Left lung (tissue), 4 donors: ENCODE measurements at regions not wholly inside any gene's neighbourhood (a gene's known extent, or its start where the extent isn't known, plus 50 kb on each side); places are given as distances from the start of the nearest gene placed in this dataset.
A peak's percentile ranks its signal among the peaks of the same experiment; 100 is the strongest.

Experiments used
- ATAC-seq: fragments of 200-7000 bp; cut with Tn5 transposase; one replicate; pipeline ENCODE4 v1.9.1; 2020; ENCODE audit warnings: moderate library complexity
- DNase-seq, 4 donors: peaks; one replicate each; pipeline ENCODE4 v3.0.0-alpha.2; 2013 to 2020
- H3K27ac ChIP-seq, 2 donors: fragments of 200-600 bp; sonication (generic) in 1 of 2; one replicate each; pipeline versions ENCODE4 v1.5.0 to v1.8.0; 2020 to 2021
- H3K27me3 ChIP-seq, 2 donors: fragments of 200-600 bp; sonication (generic) in 1 of 2; one replicate each; pipeline versions ENCODE4 v1.5.0 to v1.8.0; 2020 to 2021
- H3K36me3 ChIP-seq, 2 donors: fragments of 200-600 bp; sonication (generic) in 1 of 2; one replicate each; pipeline versions ENCODE4 v1.5.0 to v1.8.0; 2020 to 2021
- H3K4me1 ChIP-seq, 2 donors: fragments of 200-600 bp; one replicate each; pipeline ENCODE4 v1.8.0; 2021
- H3K4me3 ChIP-seq, 2 donors: fragments of 200-600 bp; sonication (generic) in 1 of 2; one replicate each; pipeline versions ENCODE4 v1.5.0 to v1.8.0; 2020 to 2021; ENCODE audit warnings: mild to moderate bottlenecking in 1 of 2
- H3K9me3 ChIP-seq, 2 donors: fragments of 200-600 bp; sonication (generic) in 1 of 2; one replicate each; pipeline versions ENCODE4 v1.5.0 to v1.8.0; 2020 to 2021
- CTCF ChIP-seq, 2 donors: fragments of 200-600 bp; sonication (generic) in 1 of 2; IDR thresholded peaks; one replicate each; pipeline versions ENCODE4 v1.5.0 to v1.8.0; 2021; ENCODE audit warnings: antibody characterized with exemption in 2 of 2
- intact Hi-C, 2 donors: fragments of 100-400 bp; cut with DNase I; formaldehyde crosslinking; loops; one replicate each; pipeline versions ENCODE4 v1.11.2 to v1.14.2; 2022
- donor health status: DM: no; HTN: yes; CAD: no.
- donor health status: DM: no; HTN: no; CAD: no.

GRCh38 chrX:49773993-49774392, 55.1 kb upstream of the PAGE4 start:
- Histone ChIP-seq H3K36me3 (no peaks in the 10 kb centered on the region), H3K27ac (no peak overlapping the region), H3K4me3 (no peak overlapping the region), H3K27me3 (no peaks in the 10 kb centered on the region), H3K4me1 (no peaks in the 10 kb centered on the region), H3K9me3 (no peaks in the 10 kb centered on the region)
- ATAC-seq, result no peak
- no peak for DNase-seq
- intact Hi-C loops, result no loop called here
- TF ChIP-seq CTCF (IDR thresholded peaks at IDR 0.05), result no peak

GRCh38 chrX:49767236-49767635, 61.9 kb upstream of the PAGE4 start:
- Histone ChIP-seq H3K4me1 (no peaks in the 10 kb centered on the region), H3K9me3 (no peaks in the 10 kb centered on the region), H3K27me3 (no peaks in the 10 kb centered on the region), H3K4me3 (no peak overlapping the region), H3K27ac (no peak overlapping the region), H3K36me3 (no peaks in the 10 kb centered on the region)
- intact Hi-C loops, result no loop called here
- ATAC-seq (no peak), DNase-seq (peak in 2 of 4 donors; percentile 61 to 80)
- no peak for TF ChIP-seq CTCF (IDR thresholded peaks at IDR 0.05)

- intact Hi-C loops, result no loop called here
- Histone ChIP-seq H3K4me1 (no peaks in the 10 kb centered on the region), H3K9me3 (no peaks in the 10 kb centered on the region), H3K4me3 (no peak overlapping the region), H3K27ac (no peak overlapping the region), H3K36me3 (no peaks in the 10 kb centered on the region), H3K27me3 (no peaks in the 10 kb centered on the region)
- no peak for TF ChIP-seq CTCF (IDR thresholded peaks at IDR 0.05)
- DNase-seq, result peak in 1 of 4 donors; percentile 30
- ATAC-seq, result no peak
Measured at GRCh38 chrX:49762175-49762720, 66.5 kb upstream of the PAGE1 start.

GRCh38 chrX:49761481-49761880, 65.7 kb upstream of the PAGE1 start:
- Histone ChIP-seq H3K27me3 (no peaks in the 10 kb centered on the region), H3K4me1 (no peaks in the 10 kb centered on the region), H3K9me3 (no peaks in the 10 kb centered on the region), H3K36me3 (no peaks in the 10 kb centered on the region), H3K4me3 (no peak overlapping the region), H3K27ac (no peak overlapping the region)
- intact Hi-C loops, result no loop called here
- ATAC-seq (peak; percentile 75), DNase-seq (no peak)
- TF ChIP-seq CTCF (IDR thresholded peaks at IDR 0.05), result peak; percentile 16 to 51

GRCh38 chrX:49760290-49760890, 64.6 kb upstream of the PAGE1 start:
- H3K27me3 ChIP-seq, result no peaks in the 10 kb centered on the region
- TF ChIP-seq CTCF (IDR thresholded peaks at IDR 0.05), result no peak
- no peak for DNase-seq
- no peaks in the 10 kb centered on the region for H3K9me3 ChIP-seq
- no peak overlapping the region for H3K4me3 ChIP-seq
- H3K4me1 ChIP-seq, result no peaks in the 10 kb centered on the region
- no peak overlapping the region for H3K27ac ChIP-seq
- ATAC-seq, result no peak
- H3K36me3 ChIP-seq, result no peaks in the 10 kb centered on the region
- intact Hi-C loops, result no loop called here
